ENCODE measurements at regions not wholly inside any gene's neighbourhood (a gene's known extent, or its start where the extent isn't known, plus 50 kb on each side); places are given as distances from the start of the nearest gene placed in this dataset.

GRCh38 chr1:216830424-216831210 lies 107.4 kb upstream of the ESRRG start:
- no peak for FAIRE-seq
- TF ChIP-seq POLR2A (IDR thresholded peaks at IDR 0.05; ENCODE audit: low read depth, low read length) (no peak), TAF1 (IDR thresholded peaks at IDR 0.05; ENCODE audit: borderline replicate concordance, low read depth, low read length) (no peak), POLR2AphosphoS5 (IDR thresholded peaks at IDR 0.05; ENCODE audit: low read depth, low read length) (no peak)
- DNase-seq (ENCODE audit: insufficient read length) = no peak

DNA sequence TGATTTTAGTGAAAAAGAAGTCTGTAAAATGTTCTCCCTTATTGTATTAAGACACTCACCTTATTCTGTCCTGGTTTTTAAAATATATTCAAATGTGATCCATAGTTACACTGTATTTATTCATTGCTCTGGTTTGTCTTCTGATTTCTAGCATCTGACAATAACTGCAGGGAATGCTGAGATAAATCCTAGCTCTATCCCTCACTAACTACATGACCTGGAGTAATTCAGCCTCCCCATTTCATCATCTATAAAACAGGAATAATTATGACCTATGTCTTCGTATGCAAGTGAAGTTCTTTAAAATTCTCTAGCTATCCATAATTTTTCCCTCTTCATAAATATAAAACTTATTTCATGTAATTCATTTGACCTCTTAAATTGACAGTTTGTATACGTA lies 104.0 kb upstream of the ESRRG start:
- no peak for DNase-seq (ENCODE audit: insufficient read length)
- TF ChIP-seq TAF1 (IDR thresholded peaks at IDR 0.05; ENCODE audit: borderline replicate concordance, low read depth, low read length) (no peak), POLR2A (IDR thresholded peaks at IDR 0.05; ENCODE audit: low read depth, low read length) (no peak), POLR2AphosphoS5 (IDR thresholded peaks at IDR 0.05; ENCODE audit: low read depth, low read length) (no peak)
- FAIRE-seq = no peak

DNA sequence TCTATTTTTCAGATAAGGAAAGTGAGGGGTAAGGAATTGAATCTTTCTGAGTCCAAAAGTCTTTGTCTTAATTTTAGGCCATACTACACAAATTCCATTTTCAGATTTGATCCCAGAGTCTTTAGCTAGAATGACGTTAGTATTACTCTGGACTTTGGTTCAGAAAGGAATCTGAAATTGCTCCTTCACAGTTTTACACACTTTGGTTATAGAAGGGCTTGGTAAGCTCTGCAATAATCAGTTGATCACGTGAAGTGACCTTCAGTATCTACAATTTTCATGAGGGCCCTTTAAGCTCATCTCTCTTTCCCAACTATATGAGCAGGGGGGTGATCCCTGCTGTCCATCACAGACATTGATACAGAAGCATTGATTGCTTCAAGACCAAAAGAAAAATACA lies 103.4 kb upstream of the ESRRG start:
- no peak for DNase-seq (ENCODE audit: insufficient read length)
- FAIRE-seq = no peak
- TF ChIP-seq POLR2AphosphoS5 (IDR thresholded peaks at IDR 0.05; ENCODE audit: low read depth, low read length) (no peak), TAF1 (IDR thresholded peaks at IDR 0.05; ENCODE audit: borderline replicate concordance, low read depth, low read length) (no peak), POLR2A (IDR thresholded peaks at IDR 0.05; ENCODE audit: low read depth, low read length) (no peak)

DNA sequence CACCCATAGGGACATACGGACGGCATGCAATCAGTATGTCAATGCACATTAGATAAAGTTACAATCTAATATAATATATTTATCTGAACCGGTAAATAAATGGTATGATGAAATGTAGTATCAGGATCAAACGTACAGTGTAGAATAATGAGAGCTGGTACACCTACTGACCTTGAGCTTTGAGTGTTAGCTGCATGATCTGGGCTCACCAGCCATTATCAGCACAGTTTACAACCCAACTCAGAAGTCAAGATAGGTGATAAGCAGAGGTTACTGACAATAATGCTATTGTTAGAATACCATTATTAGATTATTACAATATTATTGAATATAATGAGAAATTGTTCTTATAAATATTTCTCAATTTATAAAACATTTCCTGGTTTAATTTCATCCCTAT lies 103.0 kb upstream of the ESRRG start:
- FAIRE-seq (no peak), DNase-seq (ENCODE audit: insufficient read length) (no peak)
- no peak for TF ChIP-seq POLR2A (IDR thresholded peaks at IDR 0.05; ENCODE audit: low read depth, low read length)
- no peak for TF ChIP-seq POLR2AphosphoS5 (IDR thresholded peaks at IDR 0.05; ENCODE audit: low read depth, low read length)
- TF ChIP-seq TAF1 (IDR thresholded peaks at IDR 0.05; ENCODE audit: borderline replicate concordance, low read depth, low read length) = no peak

DNA sequence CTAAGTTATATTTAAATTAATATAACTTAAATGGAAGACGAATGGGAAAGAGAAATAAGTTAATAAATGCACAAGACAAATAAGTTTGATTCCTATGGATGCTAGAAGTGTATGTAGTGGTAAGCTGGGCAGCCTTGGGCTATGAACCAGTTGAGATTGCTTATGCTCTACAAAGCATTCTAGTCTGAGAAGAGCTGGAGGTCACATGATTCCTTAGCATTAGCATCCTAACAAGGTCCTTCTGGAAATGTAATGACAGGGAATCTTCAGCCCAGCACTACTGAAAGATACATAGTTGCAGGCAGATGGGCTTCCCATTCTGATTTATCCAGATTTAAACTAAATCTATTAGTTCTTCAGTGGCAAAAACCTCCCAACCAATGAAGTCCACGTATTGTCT lies 102.3 kb upstream of the ESRRG start:
- FAIRE-seq = no peak
- TF ChIP-seq POLR2AphosphoS5 (IDR thresholded peaks at IDR 0.05; ENCODE audit: low read depth, low read length) = no peak
- TF ChIP-seq TAF1 (IDR thresholded peaks at IDR 0.05; ENCODE audit: borderline replicate concordance, low read depth, low read length) = no peak
- TF ChIP-seq POLR2A (IDR thresholded peaks at IDR 0.05; ENCODE audit: low read depth, low read length) = no peak
- no peak for DNase-seq (ENCODE audit: insufficient read length)

DNA sequence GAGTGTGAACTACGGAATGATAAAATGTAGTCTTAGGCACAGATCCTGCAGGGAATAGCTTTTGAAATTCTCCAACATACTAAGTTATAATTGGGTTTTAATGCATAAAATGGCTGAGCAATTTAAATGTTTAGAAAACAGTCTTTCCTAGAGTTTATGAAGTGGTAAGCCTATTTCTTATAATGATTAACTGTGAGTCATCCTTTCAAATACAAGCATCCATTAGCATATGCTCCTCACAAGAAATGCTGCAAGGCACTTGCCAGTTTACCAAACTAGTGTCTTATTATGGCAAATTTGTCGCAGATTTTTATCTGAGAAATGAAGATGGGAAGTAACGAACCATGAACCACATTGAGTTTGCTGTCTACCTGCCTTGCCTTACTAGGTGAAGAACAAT lies 101.3 kb upstream of the ESRRG start:
- DNase-seq (ENCODE audit: insufficient read length) (no peak), FAIRE-seq (no peak)
- TF ChIP-seq POLR2A (IDR thresholded peaks at IDR 0.05; ENCODE audit: low read depth, low read length) (no peak), POLR2AphosphoS5 (IDR thresholded peaks at IDR 0.05; ENCODE audit: low read depth, low read length) (no peak), TAF1 (IDR thresholded peaks at IDR 0.05; ENCODE audit: borderline replicate concordance, low read depth, low read length) (no peak)

DNA sequence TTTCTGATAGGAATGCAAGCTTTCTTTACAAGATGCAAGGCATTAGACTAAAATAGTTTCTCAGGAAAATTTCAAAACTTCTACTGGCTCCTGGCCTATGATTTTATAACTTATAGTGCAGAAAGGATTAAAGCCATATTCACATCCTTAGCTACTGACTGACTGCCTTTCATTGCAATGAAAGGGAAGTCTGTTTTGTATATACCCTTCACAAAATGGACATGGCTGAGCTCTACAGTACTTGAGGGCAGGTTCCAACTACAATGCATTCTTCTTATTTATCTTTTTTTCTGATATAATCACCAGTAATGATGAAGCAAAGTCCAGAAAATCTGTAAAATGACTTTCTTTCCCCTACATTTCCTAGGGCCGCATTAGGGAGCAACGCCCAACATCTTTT lies 100.5 kb upstream of the ESRRG start:
- FAIRE-seq (no peak), DNase-seq (ENCODE audit: insufficient read length) (no peak)
- no peak for TF ChIP-seq POLR2AphosphoS5 (IDR thresholded peaks at IDR 0.05; ENCODE audit: low read depth, low read length)
- no peak for TF ChIP-seq POLR2A (IDR thresholded peaks at IDR 0.05; ENCODE audit: low read depth, low read length)
- no peak for TF ChIP-seq TAF1 (IDR thresholded peaks at IDR 0.05; ENCODE audit: borderline replicate concordance, low read depth, low read length)

DNA sequence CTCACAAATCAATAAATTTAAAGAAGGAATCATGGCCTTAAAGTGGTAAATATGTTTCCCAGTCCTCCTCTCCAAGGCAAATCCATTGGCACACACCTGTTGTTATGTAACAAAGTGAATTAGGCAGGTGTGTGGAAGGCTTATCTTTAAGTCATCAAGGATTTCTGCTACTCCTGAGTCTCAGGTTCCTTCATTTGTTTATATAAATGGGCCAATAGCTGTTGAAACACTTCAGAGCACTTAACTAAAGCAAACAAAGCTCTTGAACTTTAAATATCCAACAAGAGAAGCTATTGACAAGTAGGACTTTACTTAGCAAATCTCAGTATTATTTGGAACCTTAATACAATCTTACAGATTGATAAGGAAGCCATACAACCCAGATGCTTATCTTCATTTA lies 99.3 kb upstream of the ESRRG start:
- TF ChIP-seq POLR2A (IDR thresholded peaks at IDR 0.05; ENCODE audit: low read depth, low read length) (no peak), POLR2AphosphoS5 (IDR thresholded peaks at IDR 0.05; ENCODE audit: low read depth, low read length) (no peak), TAF1 (IDR thresholded peaks at IDR 0.05; ENCODE audit: borderline replicate concordance, low read depth, low read length) (no peak)
- DNase-seq (ENCODE audit: insufficient read length) = no peak
- no peak for FAIRE-seq

GRCh38 chr1:216820345-216820744 lies 97.1 kb upstream of the ESRRG start:
- TF ChIP-seq POLR2A (IDR thresholded peaks at IDR 0.05; ENCODE audit: low read depth, low read length) (no peak), POLR2AphosphoS5 (IDR thresholded peaks at IDR 0.05; ENCODE audit: low read depth, low read length) (no peak), TAF1 (IDR thresholded peaks at IDR 0.05; ENCODE audit: borderline replicate concordance, low read depth, low read length) (no peak)
- DNase-seq (ENCODE audit: insufficient read length) = no peak

GRCh38 chr1:216818284-216818683 lies 95.1 kb upstream of the ESRRG start:
- DNase-seq (ENCODE audit: insufficient read length) (no peak), FAIRE-seq (no peak)
- TF ChIP-seq TAF1 (IDR thresholded peaks at IDR 0.05; ENCODE audit: borderline replicate concordance, low read depth, low read length) (no peak), POLR2AphosphoS5 (IDR thresholded peaks at IDR 0.05; ENCODE audit: low read depth, low read length) (no peak), POLR2A (IDR thresholded peaks at IDR 0.05; ENCODE audit: low read depth, low read length) (no peak)

More at GRCh38 chr1:216820345-216820744, 97.1 kb upstream of the ESRRG start:
- FAIRE-seq = no peak

GRCh38 chr1:216815260-216816131 lies 92.3 kb upstream of the ESRRG start:
- FAIRE-seq (no peak), DNase-seq (ENCODE audit: insufficient read length) (no peak)
- TF ChIP-seq TAF1 (IDR thresholded peaks at IDR 0.05; ENCODE audit: borderline replicate concordance, low read depth, low read length) = no peak
- TF ChIP-seq POLR2A (IDR thresholded peaks at IDR 0.05; ENCODE audit: low read depth, low read length) = no peak
- TF ChIP-seq POLR2AphosphoS5 (IDR thresholded peaks at IDR 0.05; ENCODE audit: low read depth, low read length) = no peak

Measured in GM12892 (cell line).